GM23248 (cell line): ENCODE measurements at regions not wholly inside any gene's neighbourhood (a gene's known extent, or its start where the extent isn't known, plus 50 kb on each side); places are given as distances from the start of the nearest gene placed in this dataset.

Experiments
- DNase-seq: peaks from one replicate; pipeline ENCODE4 v3.0.0-alpha.2; 2015
- H2AFZ ChIP-seq: fragments of 200-600 bp; sonication (generic); 2 replicates; pipeline ENCODE4 v1.6.1; 2016; ENCODE audit warnings: antibody characterized with exemption
- H3F3A ChIP-seq: fragments of 200-600 bp; sonication (generic); 2 replicates; pipeline ENCODE4 v1.6.1; 2016; ENCODE audit warnings: mild to moderate bottlenecking, antibody characterized with exemption, mixed run types; ENCODE audit not compliant: insufficient read depth
- H3K27ac ChIP-seq: fragments of 200-600 bp; sonication (generic); 2 replicates; pipeline ENCODE4 v1.5.1; 2016; ENCODE audit warnings: mild to moderate bottlenecking
- H3K27me3 ChIP-seq: fragments of 200-600 bp; sonication (generic); replicated peaks from 2 replicates; pipeline ENCODE4 v1.6.1; 2016; ENCODE audit warnings: mild to moderate bottlenecking; ENCODE audit not compliant: insufficient read depth
- H3K36me3 ChIP-seq: fragments of 200-600 bp; sonication (generic); 2 replicates; pipeline ENCODE4 v1.6.1; 2016; ENCODE audit warnings: low read depth, mild to moderate bottlenecking
- H3K4me1 ChIP-seq: fragments of 200-600 bp; sonication (generic); 2 replicates; pipeline ENCODE4 v1.6.1; 2016; ENCODE audit warnings: mild to moderate bottlenecking; ENCODE audit not compliant: insufficient read depth
- H3K4me2 ChIP-seq: fragments of 200-600 bp; sonication (generic); one replicate; pipeline ENCODE4 v1.6.1; 2016; ENCODE audit warnings: mild to moderate bottlenecking; ENCODE audit not compliant: unreplicated experiment
- H3K4me3 ChIP-seq: fragments of 200-600 bp; sonication (generic); 2 replicates; pipeline ENCODE4 v1.5.1; 2016; ENCODE audit warnings: mild to moderate bottlenecking
- H3K79me2 ChIP-seq: fragments of 200-600 bp; sonication (generic); 2 replicates; pipeline ENCODE4 v1.6.1; 2016; ENCODE audit warnings: mild to moderate bottlenecking; ENCODE audit not compliant: insufficient read depth
- H3K9ac ChIP-seq: fragments of 200-600 bp; sonication (generic); 2 replicates; pipeline ENCODE4 v1.6.1; 2016; ENCODE audit warnings: mild to moderate bottlenecking
- H3K9me2 ChIP-seq: fragments of 200-600 bp; sonication (generic); 2 replicates; pipeline ENCODE4 v1.6.1; 2016; ENCODE audit warnings: mixed run types, mild to moderate bottlenecking, moderate library complexity; ENCODE audit not compliant: insufficient read depth
- H3K9me3 ChIP-seq: fragments of 200-600 bp; sonication (generic); one replicate; pipeline ENCODE4 v1.6.1; 2017; ENCODE audit warnings: low read depth
- H4K20me1 ChIP-seq: fragments of 200-600 bp; sonication (generic); 2 replicates; pipeline ENCODE4 v1.6.0; 2016; ENCODE audit not compliant: insufficient read depth
- EZH2 ChIP-seq: fragments of 200-600 bp; sonication (generic); IDR thresholded peaks from 2 replicates; pipeline ENCODE4 v1.6.1; 2018; ENCODE audit warnings: antibody characterized with exemption, mild to moderate bottlenecking; ENCODE audit not compliant: insufficient read depth, poor library complexity, severe bottlenecking
- EZH2phosphoT487 ChIP-seq: fragments of 200-600 bp; sonication (generic); IDR thresholded peaks from 2 replicates; pipeline ENCODE4 v1.6.1; 2018; ENCODE audit warnings: antibody characterized with exemption, moderate library complexity, mild to moderate bottlenecking, low read depth; ENCODE audit not compliant: insufficient read depth
- WGBS, 2 experiments: methylation state at CpG; one replicate each; pipeline ENCODE4 v1.1.6; 2015 to 2017; ENCODE audit warnings: low lambda C conversion rate in 2 of 2, low coverage in 1 of 2; ENCODE audit errors: missing lambda C conversion rate in 2 of 2; 5-methylcytosine and 5-hydroxymethylcytosine counted together
- in situ Hi-C: fragments of 300-500 bp; cut with MboI; formaldehyde crosslinking; loops from 2 replicates; pipeline ENCODE4 v1.15.0; 2020

GRCh38 chr13:74825152-74825937 is 656.6 kb downstream of the TBC1D4 start:
- Histone ChIP-seq H3K9me3 (no peaks in the 10 kb centered on the region), H4K20me1 (no peaks in the 10 kb centered on the region), H3K9ac (no peak overlapping the region), H3K4me3 (no peak overlapping the region), H3F3A (peaks cover 8% of the 10 kb centered on the region), H3K27me3 (no peaks in the 10 kb centered on the region), H3K27ac (0 out of 2 replicates have a peak overlapping the region, but pooled peaks have one; percentile 6), H3K9me2 (no peaks in the 10 kb centered on the region), H3K4me2 (peak overlapping the region; percentile 28), H3K79me2 (no peaks in the 10 kb centered on the region), H2AFZ (no peak overlapping the region), H3K4me1 (peaks cover 18% of the 10 kb centered on the region), H3K36me3 (no peaks in the 10 kb centered on the region)
- TF ChIP-seq EZH2phosphoT487 (0 out of 2 replicates have a peak, but pooled peaks have one; percentile 69), EZH2 (no peak)
- DNase-seq, result peak; percentile 85
- WGBS, 2 experiments, result 97 to 100% methylated on average over 2 of the region's 2 CpGs
- in situ Hi-C loops, result no loop called here

- Histone ChIP-seq H3K79me2 (no peaks in the 10 kb centered on the region), H3K27ac (no peak overlapping the region)
- 80 to 86% methylated on average over 3 of the region's 3 CpGs for WGBS, 2 experiments
These were observed 661.2 kb downstream of the TBC1D4 start for GRCh38 chr13:74820809-74821208.

GRCh38 chr13:74819549-74819948 is 662.4 kb downstream of the TBC1D4 start:
- Histone ChIP-seq H3K9me2 (no peaks in the 10 kb centered on the region), H4K20me1 (no peaks in the 10 kb centered on the region), H3K27ac (no peak overlapping the region), H3K4me3 (no peak overlapping the region), H2AFZ (no peak overlapping the region), H3K9me3 (no peaks in the 10 kb centered on the region), H3K27me3 (no peaks in the 10 kb centered on the region), H3K4me1 (no peaks in the 10 kb centered on the region), H3F3A (no peaks in the 10 kb centered on the region), H3K36me3 (no peaks in the 10 kb centered on the region), H3K9ac (no peak overlapping the region), H3K4me2 (no peak overlapping the region), H3K79me2 (no peaks in the 10 kb centered on the region)
- in situ Hi-C loops, result no loop called here
- TF ChIP-seq EZH2phosphoT487 (no peak), EZH2 (no peak)
- no peak for DNase-seq
- 78 to 87% methylated on average over 2 of the region's 2 CpGs for WGBS, 2 experiments

More at GRCh38 chr13:74820809-74821208, 661.2 kb downstream of the TBC1D4 start:
- Histone ChIP-seq H3K4me2 (no peak overlapping the region), H2AFZ (no peak overlapping the region), H3K9me3 (no peaks in the 10 kb centered on the region), H4K20me1 (no peaks in the 10 kb centered on the region), H3K4me1 (peaks cover 9% of the 10 kb centered on the region), H3K4me3 (no peak overlapping the region), H3K9me2 (no peaks in the 10 kb centered on the region), H3F3A (peaks cover 8% of the 10 kb centered on the region), H3K9ac (no peak overlapping the region), H3K36me3 (no peaks in the 10 kb centered on the region), H3K27me3 (no peaks in the 10 kb centered on the region)
- TF ChIP-seq EZH2 (no peak), EZH2phosphoT487 (no peak)
- in situ Hi-C loops, result no loop called here
- DNase-seq, result no peak

GRCh38 chr13:74816737-74817136 is 665.2 kb downstream of the TBC1D4 start:
- TF ChIP-seq EZH2phosphoT487 (no peak), EZH2 (no peak)
- no peaks in the 10 kb centered on the region for H3K36me3 ChIP-seq
- DNase-seq, result no peak

More at GRCh38 chr13:74816737-74817136, 665.2 kb downstream of the TBC1D4 start:
- no peaks in the 10 kb centered on the region for H3K9me3 ChIP-seq
- no peaks in the 10 kb centered on the region for H3F3A ChIP-seq
- H3K4me3 ChIP-seq, result no peak overlapping the region
- H3K27me3 ChIP-seq, result no peaks in the 10 kb centered on the region
- H3K4me1 ChIP-seq, result no peaks in the 10 kb centered on the region
- H3K9me2 ChIP-seq, result no peaks in the 10 kb centered on the region
- H3K79me2 ChIP-seq, result no peaks in the 10 kb centered on the region
- H3K4me2 ChIP-seq, result no peak overlapping the region
- WGBS, 2 experiments, result 5 to 13% methylated on average over 1 of the region's 1 CpG
- H4K20me1 ChIP-seq, result no peaks in the 10 kb centered on the region
- H3K27ac ChIP-seq, result no peak overlapping the region
- no peak overlapping the region; the same call in 1 of the 2 replicates for H2AFZ ChIP-seq
- in situ Hi-C loops, result no loop called here
- no peak overlapping the region for H3K9ac ChIP-seq
